HG02943 (cell line): ENCODE measurements at regions not wholly inside any gene's neighbourhood (a gene's known extent, or its start where the extent isn't known, plus 50 kb on each side); places are given as distances from the start of the nearest gene placed in this dataset.
"Not testable (repeated sequence)": the region's sequence is repeated elsewhere in the genome, so short reads cannot be mapped to it uniquely, and the experiment has no call there.

Experiments used
- ATAC-seq: cut with Tn5 transposase; IDR thresholded peaks from one replicate; pipeline ENCODE4 v1.9.1; 2021; ENCODE audit warnings: mild to moderate bottlenecking, low read depth, moderate library complexity; ENCODE audit not compliant: unreplicated experiment

- no peak for ATAC-seq
Measured at GRCh38 chr3:110944782-110945181, 126.8 kb upstream of the NECTIN3 start.

- ATAC-seq = no peak
Measured at GRCh38 chr3:110946810-110947209, 124.8 kb upstream of the NECTIN3 start.

GRCh38 chr3:110949194-110949593 is 122.4 kb upstream of the NECTIN3 start:
- not testable (repeated sequence) for ATAC-seq

- no peak for ATAC-seq
Measured at GRCh38 chr3:110955301-110955880, 116.2 kb upstream of the NECTIN3 start.

GRCh38 chr3:110956081-110956480 is 115.5 kb upstream of the NECTIN3 start:
- no peak for ATAC-seq

- ATAC-seq = no peak
Measured at GRCh38 chr3:110957247-110958025, 114.2 kb upstream of the NECTIN3 start.

GRCh38 chr3:110958313-110959147 is 113.1 kb upstream of the NECTIN3 start:
- no peak for ATAC-seq

GRCh38 chr3:110965976-110966375 is 105.6 kb upstream of the NECTIN3 start:
- no peak for ATAC-seq

GRCh38 chr3:110966966-110967663 is 104.5 kb upstream of the NECTIN3 start:
- ATAC-seq = no peak

- no peak for ATAC-seq
Measured at GRCh38 chr3:110968076-110968475, 103.5 kb upstream of the NECTIN3 start.

GRCh38 chr3:110969229-110970211 is 102.1 kb upstream of the NECTIN3 start:
- ATAC-seq = no peak

GRCh38 chr3:110971010-110971601 is 100.5 kb upstream of the NECTIN3 start:
- no peak for ATAC-seq

- no peak for ATAC-seq
Measured at GRCh38 chr3:110973263-110973895, 98.2 kb upstream of the NECTIN3 start.

- ATAC-seq = no peak
Measured at GRCh38 chr3:110974902-110975301, 96.7 kb upstream of the NECTIN3 start.

- no peak for ATAC-seq
Measured at GRCh38 chr3:110984456-110985250, 87.0 kb upstream of the NECTIN3 start.

GRCh38 chr3:110989446-110989845 is 82.2 kb upstream of the NECTIN3 start:
- ATAC-seq = no peak

- ATAC-seq = no peak
Measured at GRCh38 chr3:110995461-110996231, 76.0 kb upstream of the NECTIN3 start.
